Keratinocyte (primary cell): ENCODE measurements at regions not wholly inside any gene's neighbourhood (a gene's known extent, or its start where the extent isn't known, plus 50 kb on each side); places are given as distances from the start of the nearest gene placed in this dataset.

Experiments used
- DNase-seq: peaks from one replicate; pipeline ENCODE4 v3.0.0-alpha.2; 2011; ENCODE audit warnings: low read depth, missing footprints, low spot score
- FAIRE-seq: peaks from 2 replicates; lab custom pipeline; 2011; peaks lifted over from hg19 to GRCh38; lab: Jason Lieb, UNC
- H2AFZ ChIP-seq: 2 replicates; pipeline ENCODE4 v1.6.0; 2012; ENCODE audit warnings: low read length, control low read depth, inconsistent platforms; ENCODE audit not compliant: control insufficient read depth
- H3K27ac ChIP-seq: 2 replicates; pipeline ENCODE4 v1.5.1; 2011; ENCODE audit warnings: low read length; ENCODE audit not compliant: control insufficient read depth, insufficient read depth
- H3K27me3 ChIP-seq: 3 replicates; pipeline ENCODE4 v1.6.0; 2011; ENCODE audit warnings: low read length; ENCODE audit not compliant: control insufficient read depth, insufficient read depth; ENCODE audit errors: extremely low read depth
- H3K36me3 ChIP-seq, 2 experiments: 2 replicates in 1 of 2; 3 replicates in 1 of 2; pipeline ENCODE4 v1.5.1; 2011; ENCODE audit warnings: low read length in 2 of 2, mild to moderate bottlenecking in 1 of 2; ENCODE audit not compliant: control insufficient read depth in 2 of 2, insufficient read depth in 2 of 2; ENCODE audit errors: extremely low read depth in 1 of 2
- H3K4me1 ChIP-seq: 3 replicates; pipeline ENCODE4 v1.5.1; 2011; ENCODE audit warnings: low read length; ENCODE audit not compliant: control insufficient read depth, insufficient read depth; ENCODE audit errors: extremely low read depth
- H3K4me2 ChIP-seq: 3 replicates; pipeline ENCODE4 v1.6.0; 2011; ENCODE audit warnings: low read depth, low read length; ENCODE audit not compliant: control insufficient read depth, insufficient read depth; ENCODE audit errors: extremely low read depth
- H3K4me3 ChIP-seq, 3 experiments: fragments of 200-600 bp in 1 of 3; sonication (generic) in 1 of 3; 2 replicates in 2 of 3; 3 replicates in 1 of 3; pipeline ENCODE4 v1.5.1; 2011 to 2016; ENCODE audit warnings: low read length in 3 of 3, mild to moderate bottlenecking in 3 of 3, control low read depth in 2 of 3, inconsistent platforms in 1 of 3, low read depth in 1 of 3, mixed read lengths in 1 of 3, mixed run types in 1 of 3, moderate library complexity in 1 of 3; ENCODE audit not compliant: control insufficient read depth in 2 of 3, insufficient read depth in 2 of 3; ENCODE audit errors: extremely low read depth in 1 of 3
- H3K79me2 ChIP-seq: 2 replicates; pipeline ENCODE4 v1.6.0; 2012; ENCODE audit warnings: low read length; ENCODE audit not compliant: control insufficient read depth, insufficient read depth
- H3K9ac ChIP-seq: 3 replicates; pipeline ENCODE4 v1.6.0; 2011; ENCODE audit warnings: low read length; ENCODE audit not compliant: control insufficient read depth, insufficient read depth; ENCODE audit errors: extremely low read depth
- H3K9me1 ChIP-seq: 3 replicates; pipeline ENCODE4 v1.6.0; 2011; ENCODE audit warnings: low read length; ENCODE audit not compliant: control insufficient read depth, insufficient read depth; ENCODE audit errors: extremely low read depth
- H3K9me3 ChIP-seq: 2 replicates; pipeline ENCODE4 v1.5.1; 2012; ENCODE audit warnings: low read depth, low read length; ENCODE audit not compliant: control insufficient read depth
- H4K20me1 ChIP-seq: 3 replicates; pipeline ENCODE4 v1.6.0; 2011; ENCODE audit warnings: low read length; ENCODE audit not compliant: control insufficient read depth, insufficient read depth; ENCODE audit errors: extremely low read depth
- CTCF ChIP-seq, 3 experiments: IDR thresholded peaks in 1 of 3; conservative IDR thresholded peaks in 1 of 3; optimal IDR thresholded peaks in 1 of 3; 2 replicates in 2 of 3; 3 replicates in 1 of 3; pipeline versions ENCODE3 to v1.5.1; 2011; ENCODE audit warnings: low read length in 3 of 3, mild to moderate bottlenecking in 3 of 3, moderate library complexity in 2 of 3, control low read depth in 1 of 3, inconsistent platforms in 1 of 3; ENCODE audit not compliant: insufficient read depth in 2 of 3; ENCODE audit errors: extremely low read depth in 1 of 3
- EZH2 ChIP-seq: IDR thresholded peaks from one replicate; pipeline ENCODE4 v1.6.1; 2012; ENCODE audit warnings: inconsistent platforms, mild to moderate bottlenecking, low read length, moderate library complexity
- dilution Hi-C: fragments of 300-500 bp; cut with MboI; formaldehyde crosslinking; loops from one replicate; pipeline ENCODE4 v1.7.0; 2020; ENCODE audit warnings: low sequenced_read_pairs; ENCODE audit not compliant: extremely low pct_ligation_motif_present

GRCh38 chr17:72535346-72535745, 414.5 kb downstream of the SOX9 start:
- no peak for FAIRE-seq
- peaks cover 2% of the 10 kb centered on the region for H3K9me1 ChIP-seq
- no peaks in the 10 kb centered on the region for H3K27me3 ChIP-seq
- no peaks in the 10 kb centered on the region for H3K4me1 ChIP-seq
- dilution Hi-C loops, result no loop called here
- no peak overlapping the region for H3K27ac ChIP-seq
- H2AFZ ChIP-seq, result no peak overlapping the region
- no peak for DNase-seq
- peaks cover 10% of the 10 kb centered on the region for H4K20me1 ChIP-seq
- H3K4me2 ChIP-seq, result no peak overlapping the region
- no peak for TF ChIP-seq CTCF (optimal IDR thresholded peaks at IDR 0.05 in 1 of 3, IDR thresholded peaks at IDR 0.05 in 1 of 3, conservative IDR thresholded peaks at IDR 0.05 in 1 of 3; ENCODE audit: extremely low read depth in 1 of 3, insufficient read depth in 2 of 3, low read length in 3 of 3)
- no peak for TF ChIP-seq EZH2
- peaks cover 99% of the 10 kb centered on the region for H3K79me2 ChIP-seq
- no peak overlapping the region for H3K9ac ChIP-seq
- H3K4me3 ChIP-seq, result no peak overlapping the region
- H3K9me3 ChIP-seq, result no peaks in the 10 kb centered on the region
- H3K36me3 ChIP-seq, result peaks cover 5 to 17% of the 10 kb centered on the region in 2 experiments

GRCh38 chr17:72535779-72536178, 415.0 kb downstream of the SOX9 start:
- peaks cover 13% of the 10 kb centered on the region for H4K20me1 ChIP-seq
- no peak overlapping the region for H3K4me3 ChIP-seq
- no peak overlapping the region for H3K27ac ChIP-seq
- peaks cover 2% of the 10 kb centered on the region for H3K9me1 ChIP-seq
- DNase-seq (no peak), FAIRE-seq (no peak)
- H3K9me3 ChIP-seq, result no peaks in the 10 kb centered on the region
- dilution Hi-C loops, result no loop called here
- peaks cover 4% of the 10 kb centered on the region for H3K4me1 ChIP-seq
- H3K4me2 ChIP-seq, result no peak overlapping the region
- H2AFZ ChIP-seq, result no peak overlapping the region
- H3K79me2 ChIP-seq, result peaks cover 99% of the 10 kb centered on the region
- H3K36me3 ChIP-seq, result peaks cover 5 to 18% of the 10 kb centered on the region in 2 experiments
- H3K9ac ChIP-seq, result no peak overlapping the region
- no peaks in the 10 kb centered on the region for H3K27me3 ChIP-seq
- no peak for TF ChIP-seq CTCF (optimal IDR thresholded peaks at IDR 0.05 in 1 of 3, IDR thresholded peaks at IDR 0.05 in 1 of 3, conservative IDR thresholded peaks at IDR 0.05 in 1 of 3; ENCODE audit: extremely low read depth in 1 of 3, insufficient read depth in 2 of 3, low read length in 3 of 3)
- TF ChIP-seq EZH2, result no peak
